Activated CD8-positive, alpha-beta memory T cell treated with anti-CD3 and anti-CD28 coated beads for 36 hours (primary cell): ENCODE measurements at regions not wholly inside any gene's neighbourhood (a gene's known extent, or its start where the extent isn't known, plus 50 kb on each side); places are given as distances from the start of the nearest gene placed in this dataset.

Experiments used
- CTCF ChIA-PET: fragments of 350-600 bp; sonication (Branson Sonifier 250); formaldehyde crosslinking; loops from one replicate; lab custom pipeline; 2021; ENCODE audit warnings: antibody characterized with exemption; lab: Charles Lee
- POLR2A ChIA-PET: fragments of 350-600 bp; sonication (Branson Sonifier 250); formaldehyde crosslinking; loops from one replicate; lab custom pipeline; 2021; ENCODE audit warnings: antibody characterized with exemption; lab: Charles Lee

- POLR2A ChIA-PET, result no interaction called here
- CTCF ChIA-PET, result no interaction called here
These were observed 73.8 kb downstream of the CBLN2 start for GRCh38 chr18:72470391-72470790.

- CTCF ChIA-PET, result no interaction called here
- POLR2A ChIA-PET, result no interaction called here
These were observed 76.0 kb downstream of the CBLN2 start for GRCh38 chr18:72468021-72468710.

GRCh38 chr18:72460210-72460680, 83.9 kb downstream of the CBLN2 start:
- ChIA-PET POLR2A (no interaction called here), CTCF (interaction anchor here (0.7 kb wide), 1 partner anchor 787 kb away, joined by 3 read pairs; no protein-coding TSS in a partner anchor)

DNA sequence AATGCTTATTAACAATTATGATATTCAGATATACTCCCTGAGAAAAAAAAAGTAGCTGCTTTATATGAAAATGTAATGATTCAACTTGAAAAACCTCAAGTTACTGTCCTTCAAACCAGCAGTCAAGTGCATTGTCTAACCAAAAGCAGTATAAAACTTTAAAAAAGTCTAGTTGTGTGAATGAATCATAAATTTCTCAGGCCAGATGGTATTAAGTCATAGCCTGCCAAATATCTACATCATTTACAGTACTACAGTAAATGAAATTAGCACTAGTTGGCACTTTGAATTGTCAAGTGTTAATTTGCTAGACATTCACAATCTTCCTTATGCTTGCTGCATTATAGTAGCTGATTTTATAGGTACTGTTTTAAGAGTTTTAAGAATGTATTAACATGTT, 85.9 kb downstream of the CBLN2 start:
- CTCF ChIA-PET, result no interaction called here
- POLR2A ChIA-PET, result no interaction called here

DNA sequence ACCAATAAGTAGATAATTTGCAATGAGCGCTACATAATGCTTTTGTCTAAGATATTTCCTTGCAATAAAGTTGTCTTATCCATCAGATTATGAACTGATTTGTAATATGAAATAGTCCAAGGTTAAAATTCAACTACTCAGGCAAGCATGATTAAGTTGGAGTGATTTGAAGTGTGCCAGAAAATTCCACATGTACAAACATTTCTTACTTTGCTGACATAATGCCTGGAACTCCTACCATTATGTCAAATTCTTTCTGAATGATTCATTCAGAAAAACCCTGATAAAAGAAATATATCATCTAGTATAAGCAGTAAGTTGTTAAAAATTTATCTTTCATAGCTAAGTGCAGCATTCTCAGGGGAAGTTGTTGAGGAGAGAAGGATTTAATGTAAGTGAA, 87.3 kb downstream of the CBLN2 start:
- ChIA-PET CTCF (no interaction called here), POLR2A (no interaction called here)

- POLR2A ChIA-PET, result no interaction called here
- CTCF ChIA-PET, result no interaction called here
These were observed 91.8 kb downstream of the CBLN2 start for GRCh38 chr18:72452328-72452727.

DNA sequence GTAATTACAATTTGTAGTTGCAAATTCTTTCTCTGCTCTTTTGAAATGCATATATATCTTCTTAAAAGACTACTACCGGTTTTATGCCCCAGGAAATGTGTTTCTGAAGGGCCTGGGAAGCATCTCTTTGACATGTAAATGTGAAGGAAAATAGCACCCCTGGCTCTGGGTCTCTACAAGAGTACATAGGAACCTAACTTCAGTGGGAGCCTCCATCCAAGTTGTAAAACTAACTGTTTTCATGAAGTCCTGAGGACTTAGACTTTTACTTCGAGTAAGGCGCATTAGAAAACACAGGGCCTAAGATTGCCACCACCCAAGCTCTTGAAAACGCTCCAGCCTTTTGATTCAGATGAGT, 99.4 kb downstream of the CBLN2 start:
- POLR2A ChIA-PET, result no interaction called here
- CTCF ChIA-PET, result no interaction called here

DNA sequence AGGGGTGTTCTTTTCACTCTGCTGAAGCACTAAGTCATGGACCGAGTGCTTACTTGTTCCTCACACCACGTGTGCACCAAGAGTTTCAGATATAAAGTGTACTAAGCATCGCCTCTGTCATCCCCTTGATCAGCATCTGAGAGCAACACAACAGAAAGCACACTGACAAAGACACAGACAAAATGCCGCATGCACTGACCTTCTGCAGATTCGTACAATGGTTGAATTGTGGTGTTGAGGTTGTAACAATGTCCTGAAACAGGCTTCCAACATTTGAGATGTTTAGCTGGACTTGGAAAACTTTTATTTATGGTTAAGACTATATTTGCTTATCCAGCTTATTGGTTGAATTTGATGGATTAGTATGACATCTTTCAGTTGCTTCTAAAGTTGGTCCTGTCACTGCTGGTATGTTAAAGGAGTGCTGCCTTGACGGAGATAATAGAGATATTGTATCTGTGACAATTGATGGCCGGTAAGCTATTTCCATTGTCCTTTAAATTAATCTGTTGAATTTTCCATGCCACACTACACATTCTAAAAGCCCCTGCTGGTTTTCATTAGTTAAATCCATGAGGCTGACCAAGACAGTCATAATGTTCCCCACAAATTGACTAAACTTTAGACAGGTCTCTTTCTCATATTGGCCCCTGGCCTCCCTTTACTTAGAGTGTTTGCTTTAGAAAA, 99.9 kb downstream of the CBLN2 start:
- ChIA-PET POLR2A (no interaction called here), CTCF (no interaction called here)

- ChIA-PET POLR2A (no interaction called here), CTCF (no interaction called here)
These were observed 107.7 kb downstream of the CBLN2 start for GRCh38 chr18:72436401-72436800.

DNA sequence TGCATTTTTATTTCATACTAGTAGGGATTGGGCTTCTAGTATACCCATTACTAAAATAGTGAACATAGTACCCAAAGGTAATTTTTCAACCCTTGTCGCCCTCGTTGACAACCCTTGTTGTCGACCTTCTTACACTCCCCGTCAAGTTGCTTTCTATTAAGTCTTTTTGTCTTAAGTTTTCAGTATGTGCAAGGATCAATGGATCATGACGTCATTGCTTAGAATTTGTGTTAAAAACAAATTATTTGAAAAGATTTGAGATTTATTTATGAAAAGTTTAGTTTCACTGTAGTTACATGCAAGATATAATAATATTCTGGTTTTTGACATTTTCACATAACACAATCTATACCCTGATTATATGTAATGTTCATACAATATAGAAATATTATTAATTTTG, 110.4 kb downstream of the CBLN2 start:
- ChIA-PET CTCF (no interaction called here), POLR2A (no interaction called here)

GRCh38 chr18:72427721-72428120, 116.4 kb downstream of the CBLN2 start:
- ChIA-PET POLR2A (no interaction called here), CTCF (no interaction called here)

DNA sequence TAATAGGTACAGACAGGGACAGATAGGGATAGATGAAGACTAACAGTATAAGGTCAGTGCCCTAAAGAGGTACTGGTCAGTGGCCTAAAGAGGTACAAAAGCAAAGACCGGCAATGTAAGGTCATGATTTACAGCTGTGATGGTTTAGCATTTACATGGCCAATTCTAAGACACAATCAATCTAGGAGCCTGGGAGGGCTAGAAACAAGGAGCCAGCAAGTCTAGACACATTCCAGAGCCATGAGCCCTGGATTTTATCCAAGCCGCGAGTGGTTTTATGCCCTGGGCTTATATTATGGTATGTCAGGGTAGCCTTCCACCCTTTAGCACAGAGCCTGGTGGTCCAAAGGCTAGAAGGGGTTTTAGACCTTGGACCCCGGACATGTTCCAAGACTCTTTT, 124.2 kb downstream of the CBLN2 start:
- CTCF ChIA-PET, result interaction anchor here (0.6 kb wide), 1 partner anchor 15 kb away, joined by 4 read pairs; no protein-coding TSS in a partner anchor
- POLR2A ChIA-PET, result no interaction called here

- ChIA-PET CTCF (no interaction called here), POLR2A (no interaction called here)
These were observed 131.2 kb downstream of the CBLN2 start for GRCh38 chr18:72412927-72413326.

- ChIA-PET POLR2A (no interaction called here), CTCF (no interaction called here)
These were observed 132.9 kb downstream of the CBLN2 start for GRCh38 chr18:72411261-72411660.

DNA sequence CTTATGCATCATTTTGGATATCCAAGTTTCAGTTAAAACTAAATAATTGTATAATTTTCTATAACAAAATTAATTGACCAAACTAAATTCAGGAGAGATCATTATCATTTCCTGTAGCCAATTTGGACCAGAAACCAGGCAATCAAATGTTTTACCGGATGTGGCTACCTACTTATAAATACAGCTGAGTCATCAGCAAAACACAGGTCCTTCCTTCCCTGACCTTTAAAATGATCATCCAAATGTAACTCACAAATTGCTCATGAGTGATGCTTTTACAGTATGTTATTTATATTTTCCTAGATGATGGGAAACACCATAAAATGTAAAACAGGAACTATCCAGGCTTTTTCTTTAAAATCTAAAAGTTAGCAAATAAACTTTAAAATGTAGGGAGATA, 133.7 kb downstream of the CBLN2 start:
- POLR2A ChIA-PET, result no interaction called here
- CTCF ChIA-PET, result no interaction called here

GRCh38 chr18:72409903-72410302, 134.2 kb downstream of the CBLN2 start:
- ChIA-PET POLR2A (no interaction called here), CTCF (no interaction called here)

DNA sequence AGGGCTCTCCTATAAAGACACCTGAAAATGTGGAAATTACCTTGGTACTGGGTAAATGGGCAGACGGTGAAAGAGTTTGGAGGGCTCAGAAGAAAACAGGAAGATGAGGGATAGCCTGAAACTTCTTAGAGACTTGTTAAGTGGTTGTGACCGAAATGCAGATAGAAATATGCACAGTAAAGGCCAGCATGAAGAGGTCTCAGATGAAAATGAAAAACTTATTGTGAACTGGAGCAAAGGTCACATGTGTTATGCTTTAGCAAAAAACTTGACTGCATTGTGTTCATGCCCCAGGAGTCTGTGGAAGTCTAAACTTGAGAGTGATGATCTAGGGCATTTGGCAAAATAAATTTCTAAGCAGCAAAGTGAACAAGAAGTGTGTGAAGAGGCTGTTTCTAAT, 137.1 kb downstream of the CBLN2 start:
- CTCF ChIA-PET, result no interaction called here
- POLR2A ChIA-PET, result no interaction called here

- POLR2A ChIA-PET, result no interaction called here
These were observed 152.2 kb downstream of the CBLN2 start for GRCh38 chr18:72391951-72392350.

GRCh38 chr18:72391427-72391826, 152.7 kb downstream of the CBLN2 start:
- POLR2A ChIA-PET, result no interaction called here
- CTCF ChIA-PET, result no interaction called here

More at GRCh38 chr18:72391951-72392350, 152.2 kb downstream of the CBLN2 start:
- CTCF ChIA-PET, result no interaction called here

GRCh38 chr18:72378016-72378415, 166.1 kb downstream of the CBLN2 start:
- POLR2A ChIA-PET, result no interaction called here
- CTCF ChIA-PET, result no interaction called here

DNA sequence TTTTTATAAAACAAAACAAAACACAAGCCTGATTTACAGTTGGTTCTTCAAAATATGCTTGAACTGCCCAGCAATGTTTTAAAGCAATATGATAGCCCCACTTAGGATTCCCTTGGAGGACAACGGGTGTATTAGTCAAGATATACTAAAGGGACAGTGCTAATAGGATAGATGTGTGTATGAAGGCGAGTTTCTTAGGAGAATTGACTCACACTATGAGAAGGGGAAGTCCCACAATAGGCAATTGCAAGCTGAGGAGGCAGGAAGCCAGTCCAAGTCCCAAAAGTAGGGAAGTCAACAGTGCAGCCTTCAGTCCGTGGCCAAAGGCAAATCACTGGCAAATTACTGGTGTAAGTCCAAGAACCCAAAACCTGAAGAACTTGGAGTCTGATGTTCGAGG, 167.9 kb downstream of the CBLN2 start:
- CTCF ChIA-PET, result no interaction called here

More for the DNA sequence above, 167.9 kb downstream of the CBLN2 start:
- POLR2A ChIA-PET, result no interaction called here
